Mesenchymal stem cell (in vitro differentiated cells and primary cell): ENCODE measurements at regions not wholly inside any gene's neighbourhood (a gene's known extent, or its start where the extent isn't known, plus 50 kb on each side); places are given as distances from the start of the nearest gene placed in this dataset.
A peak's percentile ranks its signal among the peaks of the same experiment; 100 is the strongest.

Source experiments
- DNase-seq: peaks from one replicate; pipeline ENCODE4 v3.0.0-alpha.2; 2013
- H2AFZ ChIP-seq: one replicate; pipeline ENCODE4 v1.6.1; 2013; ENCODE audit warnings: low read depth, mild to moderate bottlenecking, control low read depth, inconsistent platforms, low read length, moderate library complexity
- H2AK5ac ChIP-seq: 2 replicates; pipeline ENCODE4 v1.6.1; 2013; ENCODE audit warnings: low read length, moderate library complexity, mild to moderate bottlenecking, inconsistent platforms; ENCODE audit not compliant: severe bottlenecking
- H2BK120ac ChIP-seq: one replicate; pipeline ENCODE4 v1.6.1; 2013; ENCODE audit warnings: low read depth, mild to moderate bottlenecking, inconsistent platforms, low read length, moderate library complexity
- H2BK12ac ChIP-seq, 2 experiments: one replicate each; pipeline ENCODE4 v1.6.1; 2013; ENCODE audit warnings: inconsistent platforms in 2 of 2, low read length in 2 of 2, mild to moderate bottlenecking in 2 of 2, moderate library complexity in 2 of 2, control low read depth in 1 of 2
- H2BK15ac ChIP-seq: one replicate; pipeline ENCODE4 v1.6.1; 2013; ENCODE audit warnings: mild to moderate bottlenecking, low read depth, inconsistent platforms; ENCODE audit not compliant: poor library complexity, severe bottlenecking
- H2BK5ac ChIP-seq: 2 replicates; pipeline ENCODE4 v1.6.1; 2013; ENCODE audit warnings: low read depth, mild to moderate bottlenecking, low read length, control low read depth, inconsistent platforms; ENCODE audit not compliant: poor library complexity, severe bottlenecking
- H3K14ac ChIP-seq, 2 experiments: one replicate each; pipeline ENCODE4 v1.6.1; 2013; ENCODE audit warnings: inconsistent platforms in 2 of 2, low read length in 2 of 2, control low read depth in 1 of 2, mild to moderate bottlenecking in 1 of 2, moderate library complexity in 1 of 2
- H3K18ac ChIP-seq, 2 experiments: one replicate each; pipeline ENCODE4 v1.6.1; 2013; ENCODE audit warnings: inconsistent platforms in 2 of 2, low read length in 2 of 2, control low read depth in 1 of 2, low read depth in 1 of 2, mild to moderate bottlenecking in 1 of 2
- H3K23ac ChIP-seq, 2 experiments: one replicate each; pipeline ENCODE4 v1.6.1; 2013; ENCODE audit warnings: inconsistent platforms in 2 of 2, low read length in 2 of 2, mild to moderate bottlenecking in 2 of 2, moderate library complexity in 2 of 2, control low read depth in 1 of 2
- H3K27ac ChIP-seq: 2 replicates; pipeline ENCODE4 v1.5.1; 2013; ENCODE audit warnings: mild to moderate bottlenecking, moderate library complexity, low read length, control low read depth, inconsistent platforms; ENCODE audit not compliant: poor library complexity, severe bottlenecking
- H3K27me3 ChIP-seq, 2 experiments: 2 replicates each; pipeline versions ENCODE4 v1.6.1 to v1.7.0; 2013; ENCODE audit warnings: low read length in 2 of 2, mild to moderate bottlenecking in 2 of 2, moderate library complexity in 2 of 2, control low read depth in 1 of 2, inconsistent platforms in 1 of 2; ENCODE audit not compliant: control insufficient read depth in 1 of 2, insufficient read depth in 1 of 2
- H3K36me3 ChIP-seq, 2 experiments: 2 replicates each; pipeline versions ENCODE4 v1.6.1 to v1.7.0; 2013; ENCODE audit warnings: low read length in 2 of 2, control low read depth in 1 of 2, inconsistent platforms in 1 of 2, low read depth in 1 of 2, mild to moderate bottlenecking in 1 of 2; ENCODE audit not compliant: insufficient read depth in 2 of 2, control insufficient read depth in 1 of 2
- H3K4ac ChIP-seq, 2 experiments: one replicate each; pipeline ENCODE4 v1.6.1; 2013; ENCODE audit warnings: inconsistent platforms in 2 of 2, low read length in 2 of 2, mild to moderate bottlenecking in 2 of 2, moderate library complexity in 2 of 2, control low read depth in 1 of 2, low read depth in 1 of 2
- H3K4me1 ChIP-seq: 2 replicates; pipeline ENCODE4 v1.6.1; 2013; ENCODE audit warnings: low read depth, low read length, control low read depth; ENCODE audit not compliant: control insufficient read depth, insufficient read depth
- H3K4me2 ChIP-seq: 2 replicates; pipeline ENCODE4 v1.6.1; 2013; ENCODE audit warnings: low read length, mild to moderate bottlenecking, inconsistent platforms; ENCODE audit not compliant: poor library complexity, severe bottlenecking
- H3K4me3 ChIP-seq, 2 experiments: 2 replicates each; pipeline versions ENCODE4 v1.5.1 to v1.7.0; 2013; ENCODE audit warnings: low read length in 2 of 2, mild to moderate bottlenecking in 2 of 2, control low read depth in 1 of 2, low read depth in 1 of 2; ENCODE audit not compliant: insufficient read depth in 1 of 2
- H3K79me1 ChIP-seq: replicated peaks from 2 replicates; pipeline ENCODE4 v1.6.1; 2013; ENCODE audit warnings: mild to moderate bottlenecking, control low read depth, low read length, inconsistent platforms; ENCODE audit not compliant: poor library complexity, severe bottlenecking
- H3K9ac ChIP-seq: 2 replicates; pipeline ENCODE4 v1.7.0; 2013; ENCODE audit warnings: mild to moderate bottlenecking, low read length, moderate library complexity
- H3K9me3 ChIP-seq: 2 replicates; pipeline ENCODE4 v1.7.0; 2013; ENCODE audit warnings: mild to moderate bottlenecking, low read length; ENCODE audit not compliant: control insufficient read depth
- H4K8ac ChIP-seq: one replicate; pipeline ENCODE4 v1.6.1; 2013; ENCODE audit warnings: inconsistent platforms, mild to moderate bottlenecking, low read length, moderate library complexity
- H4K91ac ChIP-seq: one replicate; pipeline ENCODE4 v1.6.1; 2013; ENCODE audit warnings: mild to moderate bottlenecking, low read length, inconsistent platforms
- WGBS: methylation state at CpG from one replicate; pipeline ENCODE4 v1.1.7; 2013; ENCODE audit warnings: mixed read lengths; 5-methylcytosine and 5-hydroxymethylcytosine counted together

DNA sequence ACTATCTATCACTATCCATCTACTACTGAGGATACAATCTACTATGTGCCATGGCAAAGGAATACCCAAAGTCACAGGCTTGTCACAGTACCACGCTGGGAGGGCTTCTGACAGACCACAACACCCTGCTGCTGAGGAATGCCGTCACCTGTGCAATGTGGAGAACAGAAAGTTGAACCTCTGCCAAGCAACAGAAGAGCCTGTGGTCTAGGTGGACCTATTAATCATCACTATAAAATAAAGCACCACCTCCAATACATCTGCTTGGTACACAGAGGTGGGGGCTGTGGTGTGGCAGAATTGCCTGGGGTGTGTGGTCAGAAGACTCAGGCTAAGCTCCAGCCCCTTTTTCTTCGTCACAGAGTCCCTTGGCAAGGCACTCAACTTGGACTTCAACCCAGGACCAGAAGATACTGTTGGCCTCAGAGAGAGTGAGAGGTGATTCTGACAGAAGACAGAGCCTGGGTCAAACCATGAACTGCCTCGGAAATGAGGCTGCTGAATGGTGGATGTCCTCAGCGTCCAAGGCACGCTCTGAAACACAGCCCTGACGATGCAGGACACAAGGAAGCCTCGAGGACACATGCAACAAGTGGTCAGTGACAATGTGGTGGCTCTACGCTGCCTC is 189.4 kb upstream of the CHRNA7 start:
- H3K36me3 ChIP-seq: no peaks in the 10 kb centered on the region
- H3K79me1 ChIP-seq: no peaks in the 10 kb centered on the region
- H4K91ac ChIP-seq: no peak overlapping the region
- 65% methylated on average over 8 of the region's 9 CpGs for WGBS
- H2AFZ ChIP-seq: no peak overlapping the region
- H2BK12ac ChIP-seq: no peak overlapping the region
- H3K4me2 ChIP-seq: no peak overlapping the region
- H3K23ac ChIP-seq: no peak overlapping the region
- H3K9ac ChIP-seq: no peak overlapping the region
- no peak overlapping the region for H2BK120ac ChIP-seq
- no peaks in the 10 kb centered on the region for H3K27me3 ChIP-seq
- no peak overlapping the region for H4K8ac ChIP-seq
- no peak for DNase-seq
- no peak overlapping the region for H3K14ac ChIP-seq
- no peak overlapping the region for H2BK5ac ChIP-seq
- H3K4ac ChIP-seq: no peak overlapping the region
- H2BK15ac ChIP-seq: no peak overlapping the region
- no peak overlapping the region for H2AK5ac ChIP-seq
- no peak overlapping the region for H3K4me3 ChIP-seq
- H3K9me3 ChIP-seq: no peaks in the 10 kb centered on the region
- no peaks in the 10 kb centered on the region for H3K4me1 ChIP-seq
- no peak overlapping the region for H3K27ac ChIP-seq
- no peak overlapping the region for H3K18ac ChIP-seq

GRCh38 chr15:31842532-31843195 is 187.7 kb upstream of the CHRNA7 start:
- Histone ChIP-seq H3K4me3 (no peak overlapping the region), H3K79me1 (no peaks in the 10 kb centered on the region), H3K4ac (no peak overlapping the region), H4K8ac (no peak overlapping the region), H3K27ac (no peak overlapping the region), H2AK5ac (no peak overlapping the region), H3K23ac (no peak overlapping the region), H2BK120ac (no peak overlapping the region), H3K4me1 (no peaks in the 10 kb centered on the region), H3K4me2 (no peak overlapping the region), H3K9ac (no peak overlapping the region), H3K27me3 (no peaks in the 10 kb centered on the region), H3K14ac (no peak overlapping the region), H2BK12ac (no peak overlapping the region), H2BK5ac (no peak overlapping the region), H3K18ac (no peak overlapping the region), H3K9me3 (no peaks in the 10 kb centered on the region), H2AFZ (no peak overlapping the region), H4K91ac (no peak overlapping the region), H2BK15ac (no peak overlapping the region), H3K36me3 (no peaks in the 10 kb centered on the region)
- no peak for DNase-seq
- WGBS: 48% methylated on average over 6 of the region's 6 CpGs

- no peak overlapping the region for H3K4ac ChIP-seq
- no peak overlapping the region for H2BK5ac ChIP-seq
- H3K14ac ChIP-seq: no peak overlapping the region
- H3K27me3 ChIP-seq: no peaks in the 10 kb centered on the region
- H3K9me3 ChIP-seq: no peaks in the 10 kb centered on the region
- no peaks in the 10 kb centered on the region for H3K4me1 ChIP-seq
- H4K8ac ChIP-seq: no peak overlapping the region
- no peak overlapping the region for H3K4me2 ChIP-seq
- no peak overlapping the region for H3K9ac ChIP-seq
- DNase-seq: no peak
- H3K79me1 ChIP-seq: no peaks in the 10 kb centered on the region
- no peak overlapping the region for H3K23ac ChIP-seq
- WGBS: 80% methylated on average over 5 of the region's 5 CpGs
- H3K4me3 ChIP-seq: no peak overlapping the region
- no peaks in the 10 kb centered on the region for H3K36me3 ChIP-seq
- no peak overlapping the region for H2BK120ac ChIP-seq
- no peak overlapping the region for H3K18ac ChIP-seq
- H2BK15ac ChIP-seq: no peak overlapping the region
- no peak overlapping the region for H2AK5ac ChIP-seq
- H2BK12ac ChIP-seq: no peak overlapping the region
- no peak overlapping the region for H2AFZ ChIP-seq
- peak overlapping the region; percentile 48 for H4K91ac ChIP-seq
- no peak overlapping the region for H3K27ac ChIP-seq
These were observed 186.8 kb upstream of the CHRNA7 start for GRCh38 chr15:31843426-31844055.

GRCh38 chr15:31845791-31846190 is 184.5 kb upstream of the CHRNA7 start:
- Histone ChIP-seq H3K4me2 (no peak overlapping the region), H2BK15ac (no peak overlapping the region), H3K14ac (no peak overlapping the region), H4K8ac (no peak overlapping the region), H3K9ac (no peak overlapping the region), H3K9me3 (no peaks in the 10 kb centered on the region), H2BK12ac (no peak overlapping the region), H3K4me3 (no peak overlapping the region), H3K4me1 (no peaks in the 10 kb centered on the region), H4K91ac (no peak overlapping the region), H3K23ac (no peak overlapping the region), H3K27me3 (no peaks in the 10 kb centered on the region), H3K79me1 (no peaks in the 10 kb centered on the region), H2BK120ac (no peak overlapping the region), H2AFZ (peak overlapping the region; percentile 23), H3K27ac (no peak overlapping the region), H3K4ac (no peak overlapping the region), H3K18ac (no peak overlapping the region), H2BK5ac (no peak overlapping the region), H2AK5ac (no peak overlapping the region), H3K36me3 (no peaks in the 10 kb centered on the region)
- no peak for DNase-seq
- WGBS: 77% methylated on average over 5 of the region's 5 CpGs
